Urothelium cell line (cell line): ENCODE measurements at regions not wholly inside any gene's neighbourhood (a gene's known extent, or its start where the extent isn't known, plus 50 kb on each side); places are given as distances from the start of the nearest gene placed in this dataset.

ENCODE experiments used
- DNase-seq: peaks from one replicate; pipeline ENCODE4 v3.0.0; 2011; ENCODE audit warnings: low spot score, mixed read lengths
- FAIRE-seq: peaks from 2 replicates; lab custom pipeline; 2011; peaks lifted over from hg19 to GRCh38; lab: Jason Lieb, UNC

DNA sequence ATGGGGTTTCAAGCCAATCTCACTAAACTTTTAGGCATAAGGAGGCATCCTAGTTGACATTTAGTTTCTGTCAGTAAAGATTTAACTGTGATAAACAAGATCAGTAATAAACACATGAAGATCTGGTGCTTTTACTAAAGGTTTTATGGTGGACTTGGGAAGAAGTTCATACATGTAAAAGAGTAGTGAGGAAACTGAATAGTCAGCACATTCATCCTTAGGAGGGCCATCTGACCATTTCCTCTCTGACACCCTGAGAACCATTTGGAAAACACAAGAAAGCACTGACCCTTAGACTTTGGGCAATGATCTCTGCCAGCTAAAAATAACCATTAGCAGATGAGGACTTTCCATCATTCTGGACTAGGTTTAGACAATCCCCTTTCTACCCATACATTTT is 1040.9 kb downstream of the AGBL1 start:
- no peak for DNase-seq
- FAIRE-seq = no peak

GRCh38 chr15:87118846-87119245 is 1039.2 kb downstream of the AGBL1 start:
- DNase-seq (no peak), FAIRE-seq (no peak)

GRCh38 chr15:87118435-87118834 is 1038.8 kb downstream of the AGBL1 start:
- DNase-seq (no peak), FAIRE-seq (no peak)

GRCh38 chr15:87115795-87116194 is 1036.1 kb downstream of the AGBL1 start:
- no peak for FAIRE-seq

DNA sequence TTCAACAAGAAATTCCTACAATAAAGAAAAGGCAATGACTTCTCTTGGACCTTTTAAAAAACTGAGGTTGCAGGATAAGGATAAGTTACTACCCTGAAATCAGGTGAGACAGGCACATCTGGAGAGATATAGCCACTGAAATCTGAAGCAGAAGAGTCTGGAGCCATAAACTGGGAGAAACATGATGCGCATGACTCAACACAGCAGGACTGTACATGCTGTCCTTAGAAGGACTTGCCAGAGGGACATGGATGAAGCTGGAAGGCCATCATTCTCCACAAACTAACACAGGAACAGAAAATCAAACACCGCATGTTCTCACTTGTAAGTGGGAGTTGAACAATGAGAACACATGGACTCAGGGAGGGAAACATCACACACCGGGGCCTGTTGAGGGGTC is 1020.2 kb downstream of the AGBL1 start:
- FAIRE-seq (no peak), DNase-seq (no peak)

More at GRCh38 chr15:87115795-87116194, 1036.1 kb downstream of the AGBL1 start:
- DNase-seq = no peak

GRCh38 chr15:87089551-87089950 is 1009.9 kb downstream of the AGBL1 start:
- DNase-seq (no peak), FAIRE-seq (no peak)

GRCh38 chr15:87083201-87083600 is 1003.5 kb downstream of the AGBL1 start:
- no peak for FAIRE-seq
- DNase-seq = no peak

DNA sequence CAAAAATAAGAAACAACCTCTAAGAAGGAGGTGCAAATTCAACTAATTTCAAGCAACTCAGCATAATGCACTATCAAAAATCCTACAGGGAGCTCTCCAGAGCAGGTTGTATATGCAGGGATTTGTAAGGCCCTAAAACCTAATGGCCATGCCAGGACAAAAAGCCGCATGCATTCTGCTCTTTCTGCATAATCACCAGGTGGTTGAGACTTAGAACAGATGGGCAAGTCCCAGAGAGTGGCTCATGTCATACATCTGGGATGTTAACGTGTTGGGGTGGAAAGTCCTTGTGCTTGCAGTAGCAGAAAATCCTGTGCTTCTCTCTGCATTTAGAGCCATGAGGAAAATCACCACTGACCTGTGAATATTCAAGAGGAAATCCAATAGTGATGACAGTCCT is 1002.9 kb downstream of the AGBL1 start:
- FAIRE-seq (no peak), DNase-seq (no peak)

GRCh38 chr15:87080547-87080946 is 1000.9 kb downstream of the AGBL1 start:
- FAIRE-seq (peak; percentile 50), DNase-seq (no peak)
